ENCODE measurements at regions not wholly inside any gene's neighbourhood (a gene's known extent, or its start where the extent isn't known, plus 50 kb on each side); places are given as distances from the start of the nearest gene placed in this dataset.
"Not testable (repeated sequence)": the region's sequence is repeated elsewhere in the genome, so short reads cannot be mapped to it uniquely, and the experiment has no call there.

DNA sequence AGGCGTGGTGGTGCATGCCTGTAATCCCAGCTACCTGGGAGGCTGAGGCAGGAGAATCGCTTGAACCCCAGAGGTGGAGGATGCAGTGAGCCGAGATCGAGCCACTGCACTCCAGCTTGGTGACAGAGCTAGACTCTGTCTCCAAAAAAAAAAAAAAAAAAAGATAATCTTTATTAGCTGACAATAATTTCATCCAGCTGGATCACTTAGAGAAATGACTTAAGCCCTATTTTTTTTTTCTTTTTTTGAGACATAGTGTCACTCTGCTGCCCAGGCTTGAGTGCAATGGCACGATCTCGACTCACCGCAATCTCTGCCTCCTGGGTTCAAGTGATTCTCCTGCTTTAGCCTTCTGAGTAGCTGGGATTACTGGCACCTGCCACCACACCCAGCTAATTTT is 51.6 kb upstream of the MAP4K4 start:
- not testable (repeated sequence) for DNase-seq (ENCODE audit: low read depth)

- no peak for DNase-seq (ENCODE audit: low read depth)
These were observed 52.6 kb upstream of the MAP4K4 start for GRCh38 chr2:101644842-101645383.

GRCh38 chr2:101643004-101643524 is 54.4 kb upstream of the MAP4K4 start:
- no peak for DNase-seq (ENCODE audit: low read depth)

GRCh38 chr2:101638817-101639605 is 58.5 kb upstream of the MAP4K4 start:
- no peak for DNase-seq (ENCODE audit: low read depth)

- DNase-seq (ENCODE audit: low read depth), result no peak
These were observed 59.3 kb upstream of the MAP4K4 start for GRCh38 chr2:101638181-101638711.

GRCh38 chr2:101630224-101630949 is 67.1 kb upstream of the MAP4K4 start:
- no peak for DNase-seq (ENCODE audit: low read depth)

GRCh38 chr2:101628030-101628392 is 69.5 kb upstream of the MAP4K4 start:
- no peak for DNase-seq (ENCODE audit: low read depth)

- no peak for DNase-seq (ENCODE audit: low read depth)
These were observed 70.0 kb upstream of the MAP4K4 start for GRCh38 chr2:101627285-101628029.

- DNase-seq (ENCODE audit: low read depth), result not testable (repeated sequence)
These were observed 71.7 kb upstream of the MAP4K4 start for GRCh38 chr2:101625814-101626213.

DNA sequence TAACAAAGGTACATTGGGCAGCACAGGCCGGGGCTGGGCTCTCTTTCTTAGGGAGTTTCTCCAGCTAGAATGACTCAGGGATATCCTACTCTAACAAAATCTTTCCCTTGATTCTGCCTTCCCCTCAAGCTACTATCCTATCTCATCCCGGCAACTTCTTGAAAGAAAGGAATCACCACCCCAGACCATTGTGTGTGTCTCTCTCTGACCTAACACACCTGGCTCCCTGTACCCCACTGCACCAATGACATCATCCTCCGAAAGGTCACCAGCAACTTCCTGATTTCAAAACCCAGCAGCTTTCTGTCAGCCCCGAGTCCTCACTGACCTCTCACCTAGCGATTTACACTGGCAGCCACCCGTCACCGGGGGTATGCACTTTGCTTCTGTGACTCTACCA is 72.1 kb upstream of the MAP4K4 start:
- no peak for DNase-seq (ENCODE audit: low read depth)

DNA sequence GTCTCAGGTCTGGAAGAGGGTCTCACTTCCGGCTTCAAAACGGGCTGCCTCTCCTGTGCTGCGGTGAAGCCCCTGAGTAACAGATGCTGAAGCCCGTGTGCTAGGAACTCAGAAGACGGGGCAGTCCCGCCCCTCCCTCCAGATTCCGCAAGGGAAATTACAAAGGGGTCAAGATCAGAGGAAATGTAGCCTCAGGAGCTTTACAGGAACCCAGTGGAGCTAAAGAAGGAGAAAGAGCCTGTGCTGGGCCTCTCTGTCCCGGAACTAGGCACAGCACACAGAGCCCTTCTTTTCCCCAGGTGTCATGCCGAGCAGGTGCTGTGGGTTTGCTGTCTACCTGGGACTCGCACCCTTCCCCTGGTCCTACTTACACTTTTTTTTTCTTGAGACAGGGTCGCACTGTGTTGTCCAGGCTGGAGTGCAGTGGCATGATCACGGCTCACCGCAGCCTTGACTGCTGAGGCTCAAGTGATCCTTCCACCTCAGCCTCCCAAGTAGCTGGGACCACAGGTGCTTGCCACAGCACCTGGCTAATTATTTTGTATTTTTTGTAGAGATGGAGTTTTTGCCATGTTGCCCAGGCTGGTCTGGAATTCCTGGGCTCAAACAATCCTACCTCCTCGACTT is 72.7 kb upstream of the MAP4K4 start:
- no peak for DNase-seq (ENCODE audit: low read depth)

- no peak for DNase-seq (ENCODE audit: low read depth)
These were observed 74.4 kb upstream of the MAP4K4 start for GRCh38 chr2:101623031-101623521.

DNA sequence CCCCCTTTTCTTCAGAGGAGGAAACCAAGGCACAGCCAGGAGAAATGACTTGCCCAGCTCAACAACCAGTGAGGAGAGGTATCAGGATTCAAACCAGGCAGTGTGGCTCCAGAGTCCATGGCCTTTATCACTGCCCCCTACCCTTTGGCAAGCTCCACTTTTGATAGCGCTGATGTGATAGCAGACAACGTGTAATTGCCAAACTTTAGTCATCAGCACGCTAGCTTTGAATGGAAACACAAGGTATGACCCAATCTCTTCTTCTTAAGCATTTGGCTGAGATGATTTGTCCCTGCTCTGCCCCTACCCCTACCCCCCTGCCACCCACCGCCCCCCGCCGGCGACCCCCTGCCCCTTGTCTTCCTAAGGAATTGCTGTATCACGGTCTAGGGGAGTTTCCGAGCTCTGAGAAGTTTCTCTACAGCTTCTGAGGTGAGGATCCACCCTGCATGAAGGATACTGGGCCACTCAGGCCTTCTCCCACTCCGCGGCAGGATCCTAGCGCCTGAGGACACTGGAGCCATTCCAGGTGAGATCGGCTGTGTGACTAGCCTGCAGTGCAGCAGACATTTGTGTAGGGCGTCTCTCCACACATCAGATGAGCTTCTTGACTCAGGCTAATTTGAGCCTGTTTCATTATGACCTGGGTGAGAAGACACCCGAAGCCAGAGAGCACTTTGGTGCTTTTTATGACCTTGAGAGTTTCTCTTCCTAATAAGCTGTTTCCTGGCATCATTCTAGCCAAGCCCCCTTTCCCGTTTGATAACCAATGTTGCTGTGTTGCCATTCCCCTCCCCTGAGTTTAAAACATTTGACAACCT is 75.1 kb upstream of the MAP4K4 start:
- no peak for DNase-seq (ENCODE audit: low read depth)

DNA sequence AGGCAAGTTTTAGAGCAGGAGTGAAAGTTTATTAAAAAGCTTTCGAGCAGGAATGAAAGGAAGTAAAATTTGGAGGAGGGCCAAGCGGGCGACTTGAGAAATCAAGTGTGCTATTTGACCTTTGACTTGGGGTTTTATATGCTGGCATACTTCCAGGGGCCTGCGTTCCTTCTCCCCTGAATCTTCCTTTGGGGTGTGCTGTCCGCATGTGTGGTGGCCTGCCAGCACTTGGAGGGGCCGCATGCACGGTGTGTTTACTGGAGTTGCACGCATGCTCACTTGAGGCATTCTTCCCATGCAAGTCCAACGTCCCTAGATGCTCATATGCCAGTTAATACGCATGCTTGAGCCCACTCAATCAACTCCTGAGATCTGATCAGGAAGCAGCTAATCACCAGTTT is 78.3 kb upstream of the MAP4K4 start:
- no peak for DNase-seq (ENCODE audit: low read depth)

- DNase-seq (ENCODE audit: low read depth), result no peak
These were observed 79.7 kb upstream of the MAP4K4 start for GRCh38 chr2:101617796-101618195.

- no peak for DNase-seq (ENCODE audit: low read depth)
These were observed 80.3 kb upstream of the MAP4K4 start for GRCh38 chr2:101617188-101617587.

- no peak for DNase-seq (ENCODE audit: low read depth)
These were observed 83.3 kb upstream of the MAP4K4 start for GRCh38 chr2:101614127-101614759.

- DNase-seq (ENCODE audit: low read depth), result no peak
These were observed 84.3 kb upstream of the MAP4K4 start for GRCh38 chr2:101613056-101613704.

GRCh38 chr2:101612019-101612418 is 85.5 kb upstream of the MAP4K4 start:
- no peak for DNase-seq (ENCODE audit: low read depth)
